Body of pancreas (tissue), 4 donors: ENCODE measurements at regions not wholly inside any gene's neighbourhood (a gene's known extent, or its start where the extent isn't known, plus 50 kb on each side); places are given as distances from the start of the nearest gene placed in this dataset.

Experiments used
- POLR2A ChIP-seq, 3 donors: fragments of 450-650 bp; IDR thresholded peaks; one replicate each; pipeline ENCODE4 v1.6.1; 2016; ENCODE audit warnings: antibody characterized with exemption in 3 of 3, mild to moderate bottlenecking in 2 of 3
- TF ChIP-seq, protein P1 (sequence below), 7 experiments: fragments of 450-650 bp in 4 of 7; fragments of 200-600 bp in 3 of 7; sonication (generic) in 3 of 7; IDR thresholded peaks; one replicate each; pipeline ENCODE4 v1.5.1; 2016 to 2019; ENCODE audit warnings: antibody characterized with exemption in 7 of 7

DNA sequence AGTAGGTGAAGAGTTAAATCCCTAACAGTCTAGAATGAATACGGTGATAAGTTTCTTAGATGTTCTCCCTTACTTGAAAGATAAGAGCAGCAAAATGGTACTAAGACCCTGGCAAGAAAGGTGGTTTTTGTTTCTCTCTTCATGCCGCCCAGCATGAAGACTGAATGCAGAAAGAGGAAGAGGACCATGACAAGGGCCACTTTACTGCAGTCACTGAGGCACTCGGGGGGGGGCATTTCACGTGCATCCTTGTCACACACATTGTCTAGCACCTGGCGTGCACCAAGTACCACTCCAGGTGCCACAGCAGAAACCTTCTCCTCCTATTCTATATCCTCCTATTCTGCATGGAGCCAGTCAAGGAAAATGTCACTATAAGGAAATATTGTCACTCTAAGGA, 222.0 kb downstream of the TOMM20 start:
- TF ChIP-seq, protein P1, sequence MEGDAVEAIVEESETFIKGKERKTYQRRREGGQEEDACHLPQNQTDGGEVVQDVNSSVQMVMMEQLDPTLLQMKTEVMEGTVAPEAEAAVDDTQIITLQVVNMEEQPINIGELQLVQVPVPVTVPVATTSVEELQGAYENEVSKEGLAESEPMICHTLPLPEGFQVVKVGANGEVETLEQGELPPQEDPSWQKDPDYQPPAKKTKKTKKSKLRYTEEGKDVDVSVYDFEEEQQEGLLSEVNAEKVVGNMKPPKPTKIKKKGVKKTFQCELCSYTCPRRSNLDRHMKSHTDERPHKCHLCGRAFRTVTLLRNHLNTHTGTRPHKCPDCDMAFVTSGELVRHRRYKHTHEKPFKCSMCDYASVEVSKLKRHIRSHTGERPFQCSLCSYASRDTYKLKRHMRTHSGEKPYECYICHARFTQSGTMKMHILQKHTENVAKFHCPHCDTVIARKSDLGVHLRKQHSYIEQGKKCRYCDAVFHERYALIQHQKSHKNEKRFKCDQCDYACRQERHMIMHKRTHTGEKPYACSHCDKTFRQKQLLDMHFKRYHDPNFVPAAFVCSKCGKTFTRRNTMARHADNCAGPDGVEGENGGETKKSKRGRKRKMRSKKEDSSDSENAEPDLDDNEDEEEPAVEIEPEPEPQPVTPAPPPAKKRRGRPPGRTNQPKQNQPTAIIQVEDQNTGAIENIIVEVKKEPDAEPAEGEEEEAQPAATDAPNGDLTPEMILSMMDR (IDR thresholded peaks at IDR 0.05) = no peak
- no peak for TF ChIP-seq POLR2A (IDR thresholded peaks at IDR 0.05)
